SKM-1 treated with dmso at 0.1 percent for 144 hours (cell line): ENCODE measurements at regions not wholly inside any gene's neighbourhood (a gene's known extent, or its start where the extent isn't known, plus 50 kb on each side); places are given as distances from the start of the nearest gene placed in this dataset.

Source experiments
- DNase-seq: peaks from one replicate; lab custom pipeline; 2025; ENCODE audit not compliant: unreplicated experiment; lab: John Stamatoyannopoulos, UW

DNA sequence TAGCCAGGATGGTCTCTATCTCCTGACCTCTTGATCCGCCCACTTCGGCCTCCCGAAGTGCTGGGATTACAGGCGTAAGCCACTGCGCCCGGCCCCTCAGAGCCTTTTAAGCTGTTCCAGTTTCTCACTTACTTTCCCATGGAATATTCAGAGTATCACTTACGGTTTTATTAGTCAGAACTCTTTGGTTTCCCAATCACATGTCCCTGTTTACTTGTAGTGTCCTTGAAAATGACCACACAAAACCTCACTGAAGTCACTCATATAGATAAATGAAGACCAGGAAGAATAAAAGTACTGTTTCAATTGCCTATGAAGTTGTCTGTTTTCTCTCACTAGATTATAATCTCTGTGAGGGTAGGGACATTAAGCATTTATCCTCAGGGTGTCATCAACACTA is 217.2 kb upstream of the HCCS start:
- no peak for DNase-seq

- DNase-seq = no peak
These were observed 213.4 kb upstream of the HCCS start for GRCh38 chrX:10897768-10898167.

DNA sequence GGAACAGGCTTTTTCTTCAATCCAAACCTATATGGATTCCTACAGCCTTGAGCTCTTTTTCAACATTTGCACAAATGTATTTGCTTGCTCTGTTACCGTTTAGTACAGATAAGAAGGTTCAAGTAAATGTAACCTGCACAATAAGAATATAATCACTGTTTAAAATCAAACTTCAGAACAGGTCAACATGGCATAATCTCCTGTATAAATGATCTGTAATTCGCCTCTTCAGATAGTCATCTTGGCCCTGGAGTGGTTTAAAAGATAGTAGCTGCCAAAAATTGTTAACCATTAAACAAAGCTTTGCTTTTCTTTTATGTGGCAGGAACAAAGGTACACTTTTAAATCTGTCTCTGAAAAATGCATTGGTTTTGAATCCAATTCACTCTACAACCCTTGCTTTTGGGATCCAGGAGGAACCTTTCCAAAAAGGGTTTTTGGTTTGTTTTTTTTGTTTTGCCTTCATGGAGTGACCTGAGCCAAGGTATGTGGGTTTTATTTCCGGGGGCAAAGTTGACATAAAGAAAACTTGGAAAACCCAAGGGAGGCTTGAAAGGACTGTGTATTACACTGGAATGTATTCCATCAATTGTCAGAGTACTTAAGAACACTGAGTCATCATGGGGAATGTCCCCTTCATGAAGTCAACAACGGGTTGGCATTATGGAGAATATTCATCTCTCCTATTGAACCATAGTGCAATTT is 210.4 kb upstream of the HCCS start:
- no peak for DNase-seq

DNA sequence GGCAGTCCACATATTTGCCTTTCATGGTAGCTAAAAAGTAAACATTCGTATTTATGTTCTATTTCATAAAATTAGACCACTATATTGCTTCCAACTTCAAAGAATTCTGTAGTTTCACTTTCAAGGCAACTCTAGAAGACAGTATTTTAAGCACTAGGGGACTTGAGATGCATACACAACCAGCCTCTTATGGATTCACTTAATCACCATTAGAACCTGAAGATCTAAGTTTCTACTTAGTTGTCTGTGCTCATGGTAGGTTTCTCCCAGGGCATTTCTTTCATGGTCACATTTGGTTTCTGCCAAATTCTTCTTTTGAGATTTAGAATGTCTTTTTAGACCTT is 209.9 kb upstream of the HCCS start:
- DNase-seq = no peak

GRCh38 chrX:10902001-10902400 is 209.1 kb upstream of the HCCS start:
- no peak for DNase-seq

DNA sequence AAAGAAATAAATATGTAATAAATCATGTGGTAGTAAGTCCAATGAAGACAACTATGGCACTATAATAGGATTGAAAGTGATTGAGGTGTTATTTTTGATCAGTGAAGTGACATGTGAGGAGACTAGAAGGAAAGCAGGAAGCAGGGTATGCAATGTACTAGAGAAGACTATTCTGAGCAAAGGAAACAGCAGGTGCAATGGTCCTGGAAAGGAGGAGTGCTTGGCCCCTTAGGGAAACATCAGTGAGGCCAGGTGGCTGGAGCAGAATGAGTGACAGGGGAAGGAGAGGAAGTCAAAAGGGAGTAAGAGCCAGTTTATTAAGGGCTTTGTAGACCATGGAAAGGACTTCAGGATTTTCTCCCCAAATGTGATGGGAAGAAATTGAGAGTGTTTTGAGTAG is 207.6 kb upstream of the HCCS start:
- DNase-seq = no peak

DNA sequence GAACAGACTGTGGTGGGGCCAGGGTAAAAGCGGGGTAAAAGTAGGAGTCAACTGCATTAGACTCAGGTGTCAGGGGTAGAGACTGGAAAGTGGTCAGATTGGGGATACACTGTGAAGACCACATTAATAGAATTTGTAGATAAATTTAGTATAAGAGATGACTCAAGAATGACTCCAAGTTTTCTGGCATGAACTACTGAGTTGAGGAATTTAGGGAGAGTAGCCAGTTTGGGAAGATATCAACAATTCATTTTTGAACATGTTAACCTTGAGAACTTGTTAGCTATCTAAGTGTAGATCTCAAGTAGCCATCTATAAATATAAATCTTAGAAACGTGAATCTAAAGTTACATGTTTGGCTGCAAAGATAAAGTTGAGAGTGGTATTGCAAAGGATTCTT is 206.9 kb upstream of the HCCS start:
- DNase-seq = no peak

- no peak for DNase-seq
These were observed 204.3 kb upstream of the HCCS start for GRCh38 chrX:10906866-10907265.

GRCh38 chrX:10922159-10922558 is 189.0 kb upstream of the HCCS start:
- no peak for DNase-seq

DNA sequence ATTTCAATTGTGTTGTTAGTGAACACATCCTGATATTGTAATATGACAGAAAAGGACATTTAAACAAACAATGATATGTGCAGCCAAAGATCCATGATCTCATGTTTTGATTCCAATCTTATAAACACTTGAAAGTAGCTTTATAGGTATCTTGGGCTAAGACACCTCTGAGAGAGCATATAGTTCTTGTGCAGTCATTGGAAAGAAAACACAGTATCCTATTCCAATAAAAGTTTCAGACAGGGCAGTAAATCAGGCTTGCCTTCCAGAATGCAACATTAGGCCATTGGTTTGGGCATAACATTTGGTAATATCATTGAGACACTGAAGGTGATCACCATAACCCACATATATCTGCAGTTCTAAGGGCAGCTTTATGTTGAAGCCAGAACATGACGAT is 188.3 kb upstream of the HCCS start:
- no peak for DNase-seq

DNA sequence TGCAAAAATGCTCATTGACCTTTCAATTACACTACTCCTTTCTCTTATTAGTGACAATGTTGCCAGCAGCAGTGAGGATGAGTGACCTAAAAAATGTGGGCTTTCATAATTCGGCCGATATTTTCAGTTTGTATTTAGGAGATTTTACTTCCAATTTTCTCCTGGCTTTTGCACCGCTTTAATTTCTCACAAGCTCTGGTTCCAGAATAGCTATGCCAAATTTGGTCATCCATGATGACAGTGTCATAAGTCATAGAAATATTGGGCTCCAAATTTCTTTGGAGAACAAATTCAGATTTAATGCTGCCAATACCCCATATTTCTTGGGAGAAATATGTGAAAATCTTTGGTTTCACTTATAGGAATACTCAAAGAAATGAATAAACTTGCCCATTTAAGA is 187.7 kb upstream of the HCCS start:
- no peak for DNase-seq

DNA sequence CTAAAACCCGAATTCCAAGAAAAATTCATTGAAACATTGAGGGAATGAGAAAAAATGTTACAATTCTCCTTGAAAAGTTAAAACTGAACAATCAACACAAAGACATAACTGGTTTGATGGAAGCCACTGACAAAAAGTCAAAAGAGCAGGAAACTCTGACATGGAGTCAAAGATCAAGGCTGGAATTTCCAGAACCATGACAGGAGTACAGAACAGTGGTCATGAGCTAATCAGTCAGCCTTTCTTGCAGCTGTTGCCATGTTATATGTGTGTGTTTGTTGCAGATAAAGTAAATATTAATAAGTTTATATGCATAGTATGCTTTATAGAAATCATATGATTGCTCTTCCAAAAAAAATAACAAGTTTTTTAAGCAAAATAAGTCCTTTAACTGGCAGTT is 184.7 kb upstream of the HCCS start:
- no peak for DNase-seq

GRCh38 chrX:10926891-10927290 is 184.2 kb upstream of the HCCS start:
- DNase-seq = no peak

DNA sequence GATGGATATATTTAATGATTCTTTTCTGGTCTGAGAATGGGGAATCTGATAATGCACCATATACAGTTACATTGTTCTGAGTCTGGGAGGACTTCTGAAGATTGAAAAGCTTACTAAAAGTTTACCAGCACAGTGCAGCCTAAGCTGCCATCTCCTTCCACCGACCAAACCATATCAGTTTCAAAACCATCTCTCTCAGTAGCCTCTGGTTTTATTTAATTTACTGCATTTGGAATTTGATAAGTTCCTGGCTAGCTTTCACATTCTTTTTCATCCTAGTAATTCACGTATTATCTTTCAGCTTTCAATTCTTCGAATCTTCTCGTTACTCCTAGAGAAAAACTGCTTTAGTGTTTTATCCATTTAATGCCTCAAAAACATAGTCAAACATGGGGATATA is 181.4 kb upstream of the HCCS start:
- no peak for DNase-seq

GRCh38 chrX:10930151-10930550 is 181.0 kb upstream of the HCCS start:
- no peak for DNase-seq

GRCh38 chrX:10931976-10932375 is 179.2 kb upstream of the HCCS start:
- DNase-seq = no peak

- DNase-seq = no peak
These were observed 178.2 kb upstream of the HCCS start for GRCh38 chrX:10932842-10933440.

DNA sequence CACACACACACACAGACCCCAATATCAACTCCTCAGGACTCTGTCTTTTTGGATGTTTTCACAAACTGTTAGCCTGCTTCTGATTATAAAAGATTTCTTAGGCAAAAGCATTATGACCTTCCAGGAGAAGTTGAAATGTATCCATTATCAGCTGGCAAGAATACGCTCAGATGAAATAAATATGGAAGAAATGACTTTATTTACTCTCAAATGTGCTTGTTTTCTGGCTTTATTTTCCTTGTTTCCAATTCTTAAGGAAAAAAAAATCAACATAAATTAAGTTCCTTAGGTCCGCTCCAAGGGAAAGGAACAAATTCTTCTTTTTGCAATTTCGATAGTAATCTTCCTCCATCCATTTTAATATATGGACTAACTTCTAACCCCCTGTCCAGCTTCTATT is 175.6 kb upstream of the HCCS start:
- DNase-seq = no peak

- DNase-seq = no peak
These were observed 174.2 kb upstream of the HCCS start for GRCh38 chrX:10936976-10937375.

DNA sequence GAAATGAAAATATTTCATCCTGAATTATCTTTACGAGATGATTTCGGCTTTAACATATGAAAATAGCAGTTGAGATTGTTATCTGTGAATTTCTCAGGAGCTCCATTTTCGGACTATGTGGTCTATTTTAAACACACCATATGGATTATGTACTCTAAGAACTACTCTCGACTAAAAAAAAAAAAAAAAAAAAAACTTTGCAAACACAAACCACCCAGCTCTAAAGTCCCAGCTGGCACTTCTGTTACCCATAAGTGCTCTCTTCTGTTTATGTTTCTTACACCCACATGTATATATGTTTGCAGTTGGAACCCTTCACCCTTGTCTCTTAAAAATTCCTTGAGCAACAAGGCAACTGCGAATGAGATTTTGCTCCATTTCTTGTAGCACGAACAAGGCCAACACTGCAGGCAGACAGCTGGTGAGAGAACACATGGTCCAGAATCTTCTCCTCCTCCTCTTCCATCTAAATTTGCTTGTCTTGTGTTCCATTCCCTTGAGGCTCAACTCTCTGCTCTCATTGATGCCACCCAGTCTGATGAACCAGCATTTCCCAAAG is 172.7 kb upstream of the HCCS start:
- no peak for DNase-seq

DNA sequence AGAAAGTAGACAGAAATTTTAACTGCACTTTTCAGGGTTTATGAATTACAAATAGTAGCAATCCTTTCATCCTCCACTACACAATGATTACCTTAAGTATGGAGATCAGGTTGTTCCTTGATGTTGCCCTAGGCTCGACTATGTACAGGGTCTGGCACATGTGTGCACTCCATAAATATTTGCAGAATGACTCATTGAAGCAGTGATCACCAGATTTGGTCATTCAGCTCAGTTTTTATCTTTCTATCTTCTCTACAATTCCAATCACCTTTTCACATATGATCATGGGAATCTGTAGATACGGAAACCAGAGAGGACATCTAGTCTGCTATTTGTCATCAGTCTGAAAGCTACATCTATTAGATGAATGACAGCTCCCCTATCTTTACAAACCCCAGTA is 171.7 kb upstream of the HCCS start:
- no peak for DNase-seq

GRCh38 chrX:10944136-10944885 is 166.8 kb upstream of the HCCS start:
- no peak for DNase-seq
